HL-60 (cell line): ENCODE measurements at regions not wholly inside any gene's neighbourhood (a gene's known extent, or its start where the extent isn't known, plus 50 kb on each side); places are given as distances from the start of the nearest gene placed in this dataset.

Source experiments
- CTCF ChIP-seq: IDR thresholded peaks from one replicate; pipeline ENCODE4 v1.5.1; 2011; ENCODE audit warnings: low read length, control low read depth, inconsistent platforms; ENCODE audit not compliant: insufficient read depth
- GABPA ChIP-seq: IDR thresholded peaks from 2 replicates; pipeline ENCODE4 v1.6.1; 2012; ENCODE audit warnings: low read depth
- POLR2AphosphoS5 ChIP-seq: IDR thresholded peaks from 2 replicates; pipeline ENCODE4 v1.6.1; 2012; ENCODE audit warnings: low read depth
- REST ChIP-seq: IDR thresholded peaks from 2 replicates; pipeline ENCODE4 v1.6.1; 2012; ENCODE audit warnings: low read depth; ENCODE audit not compliant: insufficient replicate concordance
- SPI1 ChIP-seq: IDR thresholded peaks from 2 replicates; pipeline ENCODE4 v1.6.1; 2012; ENCODE audit warnings: low read depth, mild to moderate bottlenecking, borderline replicate concordance

- no peak for TF ChIP-seq CTCF
- no peak for TF ChIP-seq REST
- no peak for TF ChIP-seq POLR2AphosphoS5
- TF ChIP-seq GABPA, result no peak
- TF ChIP-seq SPI1, result no peak
Measured at GRCh38 chr4:138297743-138298405, 55.7 kb upstream of the SLC7A11 start.
